HG03354 (cell line): ENCODE measurements at regions not wholly inside any gene's neighbourhood (a gene's known extent, or its start where the extent isn't known, plus 50 kb on each side); places are given as distances from the start of the nearest gene placed in this dataset.

Experiments used
- ATAC-seq: cut with Tn5 transposase; IDR thresholded peaks from one replicate; pipeline ENCODE4 v1.9.1; 2021; ENCODE audit warnings: mild to moderate bottlenecking; ENCODE audit not compliant: unreplicated experiment, poor library complexity, severe bottlenecking

GRCh38 chr13:110097013-110097412, 209.9 kb downstream of the COL4A1 start:
- no peak for ATAC-seq

GRCh38 chr13:110092831-110093247, 214.1 kb downstream of the COL4A1 start:
- ATAC-seq = no peak

GRCh38 chr13:110089815-110090214, 217.1 kb downstream of the COL4A1 start:
- ATAC-seq = peak; percentile 63

- no peak for ATAC-seq
These were observed 217.9 kb downstream of the COL4A1 start for GRCh38 chr13:110089100-110089499.

GRCh38 chr13:110073982-110074381, 233.0 kb downstream of the COL4A1 start:
- no peak for ATAC-seq

GRCh38 chr13:110070511-110071120, 236.3 kb downstream of the COL4A1 start:
- no peak for ATAC-seq

GRCh38 chr13:110070046-110070445, 236.9 kb downstream of the COL4A1 start:
- ATAC-seq = no peak

- no peak for ATAC-seq
These were observed 238.8 kb downstream of the COL4A1 start for GRCh38 chr13:110068176-110068473.

GRCh38 chr13:110067355-110068175, 239.4 kb downstream of the COL4A1 start:
- no peak for ATAC-seq

- ATAC-seq = no peak
These were observed 241.2 kb downstream of the COL4A1 start for GRCh38 chr13:110065780-110066179.

- no peak for ATAC-seq
These were observed 243.2 kb downstream of the COL4A1 start for GRCh38 chr13:110063490-110064421.

- no peak for ATAC-seq
These were observed 244.0 kb downstream of the COL4A1 start for GRCh38 chr13:110062777-110063442.

- ATAC-seq = no peak
These were observed 244.7 kb downstream of the COL4A1 start for GRCh38 chr13:110062077-110062776.

GRCh38 chr13:110061270-110061669, 245.7 kb downstream of the COL4A1 start:
- ATAC-seq = no peak

- no peak for ATAC-seq
These were observed 249.9 kb downstream of the COL4A1 start for GRCh38 chr13:110057052-110057451.

GRCh38 chr13:110056640-110057039, 250.3 kb downstream of the COL4A1 start:
- ATAC-seq = no peak

GRCh38 chr13:110055089-110055488, 251.9 kb downstream of the COL4A1 start:
- peak; percentile 66 for ATAC-seq

- no peak for ATAC-seq
These were observed 252.9 kb downstream of the COL4A1 start for GRCh38 chr13:110054041-110054440.

GRCh38 chr13:110047496-110047895, 259.5 kb downstream of the COL4A1 start:
- ATAC-seq = no peak
